ENCODE measurements at regions not wholly inside any gene's neighbourhood (a gene's known extent, or its start where the extent isn't known, plus 50 kb on each side); places are given as distances from the start of the nearest gene placed in this dataset.

GRCh38 chr1:187226396-187226795 is 397.6 kb downstream of the PLA2G4A start:
- H3K9me3 Mint-ChIP-seq = no peaks in the 10 kb centered on the region

GRCh38 chr1:187228790-187229189 is 400.0 kb downstream of the PLA2G4A start:
- no peak for TF ChIP-seq CTCF (IDR thresholded peaks at IDR 0.05)
- no peaks in the 10 kb centered on the region for H3K27me3 Mint-ChIP-seq (ENCODE audit: low read depth, poor library complexity)
- H3K36me3 Mint-ChIP-seq (ENCODE audit: low read depth) = no peaks in the 10 kb centered on the region
- no peaks in the 10 kb centered on the region for H3K9me3 Mint-ChIP-seq
- no peak overlapping the region for H3K27ac Mint-ChIP-seq
- no peak for DNase-seq
- no peaks in the 10 kb centered on the region for H3K4me1 Mint-ChIP-seq
- no peak overlapping the region for H3K4me3 Mint-ChIP-seq

More at GRCh38 chr1:187226396-187226795, 397.6 kb downstream of the PLA2G4A start:
- no peak for TF ChIP-seq CTCF (IDR thresholded peaks at IDR 0.05)
- H3K36me3 Mint-ChIP-seq (ENCODE audit: low read depth) = no peaks in the 10 kb centered on the region
- H3K27me3 Mint-ChIP-seq (ENCODE audit: low read depth, poor library complexity) = no peaks in the 10 kb centered on the region
- no peak overlapping the region for H3K27ac Mint-ChIP-seq
- H3K4me1 Mint-ChIP-seq = no peaks in the 10 kb centered on the region
- H3K4me3 Mint-ChIP-seq = no peak overlapping the region
- DNase-seq = no peak

GRCh38 chr1:187229496-187229895 is 400.7 kb downstream of the PLA2G4A start:
- Mint-ChIP-seq H3K4me3 (no peak overlapping the region), H3K9me3 (no peaks in the 10 kb centered on the region), H3K27me3 (ENCODE audit: low read depth, poor library complexity) (no peaks in the 10 kb centered on the region), H3K4me1 (no peaks in the 10 kb centered on the region), H3K27ac (no peak overlapping the region), H3K36me3 (ENCODE audit: low read depth) (no peaks in the 10 kb centered on the region)
- no peak for TF ChIP-seq CTCF (IDR thresholded peaks at IDR 0.05)
- no peak for DNase-seq

- TF ChIP-seq CTCF (IDR thresholded peaks at IDR 0.05) = no peak
- no peak overlapping the region for H3K4me3 Mint-ChIP-seq
- no peaks in the 10 kb centered on the region for H3K36me3 Mint-ChIP-seq (ENCODE audit: low read depth)
- H3K27me3 Mint-ChIP-seq (ENCODE audit: low read depth, poor library complexity) = no peaks in the 10 kb centered on the region
- no peak overlapping the region for H3K27ac Mint-ChIP-seq
- no peak for DNase-seq
- H3K4me1 Mint-ChIP-seq = no peaks in the 10 kb centered on the region
- no peaks in the 10 kb centered on the region for H3K9me3 Mint-ChIP-seq
Observed at GRCh38 chr1:187234706-187235105, 406.0 kb downstream of the PLA2G4A start.

- H3K4me1 Mint-ChIP-seq = no peaks in the 10 kb centered on the region
- H3K36me3 Mint-ChIP-seq (ENCODE audit: low read depth) = no peaks in the 10 kb centered on the region
- no peaks in the 10 kb centered on the region for H3K9me3 Mint-ChIP-seq
- H3K27me3 Mint-ChIP-seq (ENCODE audit: low read depth, poor library complexity) = no peaks in the 10 kb centered on the region
- DNase-seq = no peak
- H3K27ac Mint-ChIP-seq = no peak overlapping the region
- H3K4me3 Mint-ChIP-seq = no peak overlapping the region
- no peak for TF ChIP-seq CTCF (IDR thresholded peaks at IDR 0.05)
Observed at GRCh38 chr1:187236199-187236598, 407.4 kb downstream of the PLA2G4A start.

GRCh38 chr1:187236676-187237075 is 407.9 kb downstream of the PLA2G4A start:
- Mint-ChIP-seq H3K4me3 (no peak overlapping the region), H3K4me1 (no peaks in the 10 kb centered on the region), H3K9me3 (no peaks in the 10 kb centered on the region), H3K27ac (no peak overlapping the region), H3K36me3 (ENCODE audit: low read depth) (no peaks in the 10 kb centered on the region), H3K27me3 (ENCODE audit: low read depth, poor library complexity) (no peaks in the 10 kb centered on the region)
- TF ChIP-seq CTCF (IDR thresholded peaks at IDR 0.05) = no peak
- no peak for DNase-seq

Measured in nephron progenitor cell (in vitro differentiated cells).